GM12892 (cell line): ENCODE measurements at regions not wholly inside any gene's neighbourhood (a gene's known extent, or its start where the extent isn't known, plus 50 kb on each side); places are given as distances from the start of the nearest gene placed in this dataset.

Source experiments
- POLR2A ChIP-seq: IDR thresholded peaks from 2 replicates; pipeline ENCODE4 v1.6.1; 2011; ENCODE audit warnings: low read depth, low read length, control low read depth
- POLR2AphosphoS5 ChIP-seq: IDR thresholded peaks from 2 replicates; pipeline ENCODE4 v1.6.1; 2011; ENCODE audit warnings: low read depth, low read length, control low read depth
- TAF1 ChIP-seq: IDR thresholded peaks from 2 replicates; pipeline ENCODE4 v1.6.1; 2011; ENCODE audit warnings: low read depth, mild to moderate bottlenecking, control low read depth, low read length, borderline replicate concordance

GRCh38 chr10:131615150-131615549 lies 285.7 kb upstream of the PPP2R2D start:
- no peak for TF ChIP-seq POLR2AphosphoS5
- TF ChIP-seq TAF1: no peak
- TF ChIP-seq POLR2A: no peak
